Calu3 (cell line): ENCODE measurements at regions not wholly inside any gene's neighbourhood (a gene's known extent, or its start where the extent isn't known, plus 50 kb on each side); places are given as distances from the start of the nearest gene placed in this dataset.

Experiments
- BruUV-seq: library from RNA; stranded (reverse); fragments of 400-500 nt; replicated peaks from 2 replicates; lab custom pipeline; 2021; lab: Mats Ljungman, UMichigan
- CTCF ChIA-PET: fragments of 300-600 bp; sonication (Branson Sonifier 250); formaldehyde crosslinking; loops from one replicate; lab custom pipeline; 2022; ENCODE audit warnings: antibody characterized with exemption; lab: Charles Lee
- DNase-seq: peaks from one replicate; pipeline ENCODE4 v3.0.0; 2022
- H3K27ac Mint-ChIP-seq: one replicate; pipeline ENCODE4 v1.8.0; 2022; ENCODE audit warnings: mixed read lengths; ENCODE audit not compliant: unreplicated experiment
- H3K27me3 Mint-ChIP-seq: one replicate; pipeline ENCODE4 v1.8.0; 2022; ENCODE audit warnings: mixed read lengths; ENCODE audit not compliant: unreplicated experiment
- H3K36me3 Mint-ChIP-seq: one replicate; pipeline ENCODE4 v1.8.0; 2022; ENCODE audit warnings: mild to moderate bottlenecking, moderate library complexity, mixed read lengths; ENCODE audit not compliant: insufficient read depth, unreplicated experiment
- H3K4me1 Mint-ChIP-seq: one replicate; pipeline ENCODE4 v1.8.0; 2022; ENCODE audit warnings: mild to moderate bottlenecking, low read depth, mixed read lengths; ENCODE audit not compliant: unreplicated experiment
- H3K4me3 Mint-ChIP-seq: one replicate; pipeline ENCODE4 v1.8.0; 2022; ENCODE audit warnings: mild to moderate bottlenecking, low read depth, moderate library complexity, mixed read lengths; ENCODE audit not compliant: unreplicated experiment
- H3K9me3 Mint-ChIP-seq: one replicate; pipeline ENCODE4 v1.8.0; 2022; ENCODE audit warnings: low read depth, mixed read lengths; ENCODE audit not compliant: unreplicated experiment
- intact Hi-C: fragments of 100-400 bp; cut with micrococcal nuclease; formaldehyde crosslinking; loops from one replicate; pipeline ENCODE4 v1.10.0; 2022; ENCODE audit not compliant: unreplicated experiment
- TF ChIP-seq, protein P1 (sequence below): fragments of 200-600 bp; IDR thresholded peaks from one replicate; pipeline ENCODE4 v1.8.0; 2022; ENCODE audit warnings: antibody characterized with exemption; ENCODE audit not compliant: unreplicated experiment

DNA sequence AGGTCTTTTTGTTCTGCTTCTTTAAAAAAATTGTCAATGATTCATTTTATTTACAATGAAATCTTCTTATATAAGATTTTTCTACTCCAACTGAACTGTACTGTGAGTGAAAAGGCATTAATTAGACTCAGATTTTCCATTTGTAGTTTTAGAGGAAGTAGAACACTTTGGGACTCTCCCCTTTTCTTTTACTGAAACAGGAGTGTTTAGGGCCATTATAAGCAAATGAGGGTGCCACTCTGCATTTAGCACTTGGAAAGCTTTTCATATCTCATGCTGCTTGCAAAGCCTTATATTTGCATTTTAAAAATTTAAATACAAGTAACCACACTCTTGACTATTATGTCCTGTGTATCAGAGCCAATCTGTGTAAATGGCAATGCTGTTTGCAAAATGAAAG, 584.3 kb downstream of the KLHL13 start:
- no peak for DNase-seq
- peaks cover 6% of the 10 kb centered on the region for H3K9me3 Mint-ChIP-seq
- H3K36me3 Mint-ChIP-seq, result no peaks in the 10 kb centered on the region
- H3K27me3 Mint-ChIP-seq, result no peaks in the 10 kb centered on the region
- intact Hi-C loops, result no loop called here
- TF ChIP-seq, protein P1, sequence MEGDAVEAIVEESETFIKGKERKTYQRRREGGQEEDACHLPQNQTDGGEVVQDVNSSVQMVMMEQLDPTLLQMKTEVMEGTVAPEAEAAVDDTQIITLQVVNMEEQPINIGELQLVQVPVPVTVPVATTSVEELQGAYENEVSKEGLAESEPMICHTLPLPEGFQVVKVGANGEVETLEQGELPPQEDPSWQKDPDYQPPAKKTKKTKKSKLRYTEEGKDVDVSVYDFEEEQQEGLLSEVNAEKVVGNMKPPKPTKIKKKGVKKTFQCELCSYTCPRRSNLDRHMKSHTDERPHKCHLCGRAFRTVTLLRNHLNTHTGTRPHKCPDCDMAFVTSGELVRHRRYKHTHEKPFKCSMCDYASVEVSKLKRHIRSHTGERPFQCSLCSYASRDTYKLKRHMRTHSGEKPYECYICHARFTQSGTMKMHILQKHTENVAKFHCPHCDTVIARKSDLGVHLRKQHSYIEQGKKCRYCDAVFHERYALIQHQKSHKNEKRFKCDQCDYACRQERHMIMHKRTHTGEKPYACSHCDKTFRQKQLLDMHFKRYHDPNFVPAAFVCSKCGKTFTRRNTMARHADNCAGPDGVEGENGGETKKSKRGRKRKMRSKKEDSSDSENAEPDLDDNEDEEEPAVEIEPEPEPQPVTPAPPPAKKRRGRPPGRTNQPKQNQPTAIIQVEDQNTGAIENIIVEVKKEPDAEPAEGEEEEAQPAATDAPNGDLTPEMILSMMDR, result no peak
- no peak overlapping the region for H3K4me3 Mint-ChIP-seq
- no peak overlapping the region for H3K27ac Mint-ChIP-seq
- BruUV-seq, result no TSS peak
- CTCF ChIA-PET, result no interaction called here
- no peaks in the 10 kb centered on the region for H3K4me1 Mint-ChIP-seq

DNA sequence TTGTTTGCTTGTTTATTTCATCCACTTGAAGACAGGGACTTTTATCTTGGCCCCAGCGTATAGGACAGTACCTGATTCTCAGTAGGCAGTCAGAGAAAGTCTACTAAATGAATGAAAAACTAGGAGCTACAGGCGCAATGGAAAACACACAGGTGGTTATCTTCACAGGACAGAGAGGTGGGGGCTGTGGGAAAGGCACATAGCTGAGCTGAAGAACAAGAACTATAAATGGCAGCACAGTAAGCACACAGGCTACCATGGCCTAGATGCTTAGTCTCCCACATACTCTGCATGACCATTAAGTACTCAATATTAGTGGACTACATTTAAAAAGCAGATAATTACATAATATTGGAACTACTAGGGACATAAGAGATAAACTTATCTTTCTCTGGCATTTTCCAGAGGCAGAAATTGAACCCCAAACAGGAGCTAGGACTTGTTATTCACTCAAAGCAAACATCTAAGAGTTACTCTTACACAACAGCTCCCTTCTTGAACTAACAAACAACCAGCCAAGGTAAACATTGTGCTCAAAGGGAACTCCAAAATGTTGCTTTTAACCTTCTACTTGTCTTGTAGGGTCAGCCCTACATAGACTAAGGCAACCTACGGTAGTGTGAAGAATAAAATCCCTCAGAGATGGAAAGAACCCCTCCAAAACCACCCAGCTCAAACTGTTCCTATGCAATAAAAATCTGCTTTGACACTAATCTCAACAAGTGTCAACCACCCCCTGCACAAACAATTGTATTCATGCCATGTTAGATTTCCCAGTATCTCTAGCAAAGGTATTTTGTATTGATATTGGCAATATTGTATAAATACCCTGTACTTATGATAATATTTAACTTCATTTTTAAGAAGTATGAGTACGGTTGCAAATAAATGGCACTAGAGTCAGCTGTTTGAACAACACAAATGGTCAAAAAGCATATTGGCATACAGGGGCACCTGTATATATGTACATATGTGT, 593.6 kb downstream of the KLHL13 start:
- TF ChIP-seq, protein P1, result no peak
- no peak for DNase-seq

DNA sequence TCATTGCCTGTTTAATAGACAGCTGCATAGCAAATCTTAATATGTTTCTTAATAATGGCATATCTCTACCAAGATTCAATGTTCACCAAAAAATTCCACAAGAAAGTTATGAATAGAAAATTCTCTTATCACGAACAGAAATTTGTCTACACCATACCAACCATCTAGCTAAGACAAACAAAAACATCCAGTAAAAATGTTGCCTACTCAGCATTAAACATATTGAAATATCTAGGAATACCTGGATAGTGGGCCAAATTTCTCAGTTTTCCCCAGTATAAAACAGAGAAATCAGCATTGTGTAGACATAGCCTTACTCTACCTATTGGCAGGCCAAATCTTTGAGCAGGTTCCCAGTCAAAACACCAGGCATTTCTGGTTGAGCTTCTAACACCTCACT, 598.6 kb downstream of the KLHL13 start:
- TF ChIP-seq, protein P1, result no peak
- Mint-ChIP-seq H3K4me1 (no peaks in the 10 kb centered on the region), H3K4me3 (no peak overlapping the region), H3K36me3 (no peaks in the 10 kb centered on the region), H3K27ac (no peak overlapping the region), H3K27me3 (no peaks in the 10 kb centered on the region), H3K9me3 (peaks cover 13% of the 10 kb centered on the region)
- CTCF ChIA-PET, result no interaction called here
- BruUV-seq, result no TSS peak
- no peak for DNase-seq
- intact Hi-C loops, result no loop called here

More for the DNA sequence above, 593.6 kb downstream of the KLHL13 start:
- Mint-ChIP-seq H3K4me3 (no peak overlapping the region), H3K9me3 (peaks cover 10% of the 10 kb centered on the region), H3K36me3 (no peaks in the 10 kb centered on the region), H3K27ac (no peak overlapping the region), H3K4me1 (no peaks in the 10 kb centered on the region), H3K27me3 (no peaks in the 10 kb centered on the region)
- CTCF ChIA-PET, result no interaction called here
- intact Hi-C loops, result no loop called here
- no TSS peak for BruUV-seq

DNA sequence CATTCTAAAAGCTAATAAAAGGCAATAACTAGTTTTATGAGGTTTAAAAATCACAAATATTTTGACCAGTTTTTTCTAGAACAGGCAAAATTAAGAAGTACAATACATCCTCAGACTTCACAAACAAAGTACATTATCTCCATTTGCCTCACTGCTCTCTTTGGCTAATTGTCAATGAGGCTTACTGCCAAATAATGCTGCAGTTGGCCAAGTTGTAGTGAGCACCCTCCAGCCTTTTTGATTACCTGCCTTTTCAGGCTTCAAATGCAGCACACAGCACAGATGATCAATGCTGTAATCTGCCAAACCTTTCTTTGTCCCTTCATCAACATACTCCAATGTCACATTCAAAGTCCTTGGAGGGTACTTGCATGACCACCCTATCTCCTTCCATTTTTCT, 605.2 kb downstream of the KLHL13 start:
- TF ChIP-seq, protein P1, result no peak
- H3K36me3 Mint-ChIP-seq, result no peaks in the 10 kb centered on the region
- no peak for DNase-seq
- H3K4me1 Mint-ChIP-seq, result no peaks in the 10 kb centered on the region
- no peaks in the 10 kb centered on the region for H3K27me3 Mint-ChIP-seq
- no peak overlapping the region for H3K4me3 Mint-ChIP-seq
- H3K9me3 Mint-ChIP-seq, result peaks cover 13% of the 10 kb centered on the region
- CTCF ChIA-PET, result no interaction called here
- intact Hi-C loops, result no loop called here
- BruUV-seq, result no TSS peak
- H3K27ac Mint-ChIP-seq, result no peak overlapping the region
